EL (cell line): ENCODE measurements at regions not wholly inside any gene's neighbourhood (a gene's known extent, or its start where the extent isn't known, plus 50 kb on each side); places are given as distances from the start of the nearest gene placed in this dataset.

Source experiments
- DNase-seq: peaks from one replicate; pipeline ENCODE4 v3.0.0-alpha.2; 2016

DNA sequence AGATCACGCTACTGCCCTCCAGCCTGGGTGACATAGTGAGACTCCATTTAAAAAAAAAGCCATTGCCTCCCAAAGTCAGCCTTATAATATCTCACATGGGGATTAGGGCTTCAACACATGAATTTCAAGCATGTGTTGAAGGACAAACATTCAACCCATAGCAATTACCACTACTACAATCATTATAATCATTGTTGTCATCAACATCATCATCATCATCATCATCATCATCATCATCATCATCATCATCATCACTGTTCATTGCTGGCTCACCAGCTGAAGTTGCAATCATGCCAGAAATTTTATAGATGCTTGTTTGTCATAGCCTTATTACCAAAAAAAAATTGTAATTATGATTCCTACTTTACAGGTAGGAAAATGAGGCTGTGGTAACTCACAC is 762.9 kb downstream of the METTL15 start:
- no peak for DNase-seq

DNA sequence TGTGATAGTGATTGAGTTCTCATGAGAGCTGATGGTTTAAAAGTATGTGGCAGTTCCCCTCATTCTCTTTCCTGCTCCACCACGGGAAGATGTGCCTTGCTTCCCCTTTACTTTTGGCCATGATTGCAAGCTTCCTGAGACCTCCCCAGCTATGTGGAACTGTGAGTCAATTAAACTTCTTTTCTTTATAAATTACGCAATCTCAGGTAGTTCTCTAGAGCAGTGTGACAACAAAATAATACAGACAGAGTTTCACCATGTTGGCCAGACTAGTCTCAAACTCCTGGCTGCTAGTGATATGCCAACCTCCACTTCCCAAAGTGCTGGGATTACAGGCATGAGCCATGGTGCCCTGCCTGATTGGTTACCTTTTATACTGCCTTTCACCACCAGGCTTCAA is 755.2 kb downstream of the METTL15 start:
- DNase-seq = no peak

DNA sequence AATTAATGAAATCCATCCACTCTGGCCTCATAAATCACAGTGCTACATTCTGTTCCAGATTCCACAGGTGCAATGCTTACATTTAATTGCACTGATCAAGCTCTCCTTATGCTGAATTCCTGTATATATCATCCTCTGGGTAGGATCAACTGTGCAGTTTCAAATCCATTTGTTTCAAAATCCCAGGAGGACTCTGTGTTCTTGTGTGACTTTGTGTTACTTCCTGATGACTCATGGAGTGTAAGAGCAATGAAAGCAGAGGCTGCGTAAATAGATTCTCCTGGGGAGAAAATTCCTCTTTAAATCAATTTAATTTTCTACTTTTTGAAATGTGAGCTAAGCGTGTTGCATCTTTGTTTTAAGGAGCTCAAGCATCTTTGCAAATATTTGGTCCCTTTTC is 752.7 kb downstream of the METTL15 start:
- DNase-seq = peak; percentile 60

DNA sequence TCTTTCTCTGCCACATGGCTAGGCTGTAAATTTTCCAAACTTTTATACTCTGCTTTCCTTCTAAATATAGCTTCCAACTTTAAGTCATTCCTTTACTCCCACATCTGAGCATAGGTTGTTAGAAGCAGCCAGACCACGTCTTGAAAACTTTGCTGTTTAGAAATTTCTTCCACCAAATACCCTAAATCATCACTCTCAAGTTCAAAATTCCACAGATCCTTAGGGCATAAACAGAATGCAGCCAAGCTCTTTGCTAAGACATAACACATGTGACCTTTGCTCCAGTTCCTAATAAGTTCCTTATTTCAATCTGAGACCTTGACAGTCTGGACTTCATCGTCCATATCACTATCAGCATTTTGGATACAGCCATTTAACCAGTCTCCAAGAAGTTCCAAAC is 749.9 kb downstream of the METTL15 start:
- peak; percentile 42 for DNase-seq

DNA sequence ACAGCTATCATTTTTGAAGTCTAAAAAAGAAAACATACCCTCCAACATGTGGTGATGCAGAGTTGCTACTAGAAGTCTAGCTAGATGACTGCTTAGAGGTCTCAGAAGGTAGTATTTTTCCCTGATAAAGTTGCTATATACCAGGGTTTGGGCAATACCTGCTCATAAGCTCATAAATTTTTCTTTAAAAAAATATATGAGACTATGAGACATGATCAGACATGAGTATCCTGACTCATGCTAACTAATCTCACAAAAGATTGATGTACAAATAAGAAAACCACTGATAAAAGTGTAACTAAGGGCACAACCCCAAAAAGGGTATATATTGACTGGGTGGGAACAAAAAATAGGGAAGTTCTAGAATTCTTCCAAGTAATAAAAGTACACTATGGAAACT is 740.9 kb downstream of the METTL15 start:
- no peak for DNase-seq

DNA sequence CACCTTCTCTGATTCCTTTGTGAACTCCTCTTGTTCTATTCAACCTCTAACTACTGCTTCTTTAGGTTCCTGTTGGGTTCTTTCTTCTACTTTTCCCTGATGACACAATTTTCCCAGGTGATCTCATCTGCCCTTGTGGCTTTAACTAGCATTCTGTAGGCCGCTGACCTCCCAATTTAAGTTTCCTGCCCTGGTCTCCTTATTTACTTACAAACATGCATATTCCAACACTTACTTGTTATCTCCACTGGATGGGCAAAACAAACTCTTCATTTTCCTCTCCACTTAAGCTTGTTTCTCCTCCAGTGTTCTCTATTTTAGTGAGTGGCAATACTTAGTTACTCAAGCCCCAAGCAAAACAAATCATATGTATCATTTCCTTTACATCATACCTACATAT is 734.5 kb downstream of the METTL15 start:
- peak; percentile 17 for DNase-seq

DNA sequence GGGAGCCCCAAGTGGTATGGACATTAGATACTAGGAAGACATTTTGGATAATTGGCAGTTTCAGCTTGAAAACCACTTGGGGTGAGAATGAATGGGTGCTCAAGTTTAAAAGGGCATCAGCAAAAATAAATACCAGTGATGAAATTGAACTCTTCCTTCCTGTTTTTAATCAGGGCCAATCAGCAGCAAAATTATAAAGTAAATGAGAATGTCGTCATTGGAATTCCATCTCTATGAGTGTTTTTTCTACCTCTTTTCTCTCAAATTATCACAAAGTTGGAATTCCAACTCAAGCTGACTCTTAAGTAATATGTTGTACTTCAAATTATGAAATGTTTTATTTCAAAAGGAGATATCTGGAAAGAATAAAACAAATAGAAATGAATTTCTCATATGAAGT is 730.6 kb downstream of the METTL15 start:
- DNase-seq = peak; percentile 80

DNA sequence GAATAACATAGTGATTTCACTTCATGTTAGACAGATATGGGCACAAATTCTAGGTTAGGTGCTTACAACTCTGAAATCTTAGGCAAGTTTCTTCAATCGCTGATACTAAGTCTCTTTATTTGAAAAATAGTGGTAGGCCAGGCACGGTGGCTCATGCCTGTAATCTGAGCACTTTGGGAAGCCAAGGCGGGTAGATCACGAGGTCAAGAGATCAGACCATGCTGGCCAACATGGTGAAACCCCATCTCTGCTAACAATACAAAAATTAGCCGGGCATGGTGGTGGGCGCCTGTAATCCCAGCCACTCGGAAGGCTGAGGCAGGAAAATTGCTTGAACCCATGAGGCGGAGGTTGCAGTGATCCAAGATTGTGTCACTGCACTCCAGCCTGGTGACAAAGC is 729.4 kb downstream of the METTL15 start:
- DNase-seq = no peak

DNA sequence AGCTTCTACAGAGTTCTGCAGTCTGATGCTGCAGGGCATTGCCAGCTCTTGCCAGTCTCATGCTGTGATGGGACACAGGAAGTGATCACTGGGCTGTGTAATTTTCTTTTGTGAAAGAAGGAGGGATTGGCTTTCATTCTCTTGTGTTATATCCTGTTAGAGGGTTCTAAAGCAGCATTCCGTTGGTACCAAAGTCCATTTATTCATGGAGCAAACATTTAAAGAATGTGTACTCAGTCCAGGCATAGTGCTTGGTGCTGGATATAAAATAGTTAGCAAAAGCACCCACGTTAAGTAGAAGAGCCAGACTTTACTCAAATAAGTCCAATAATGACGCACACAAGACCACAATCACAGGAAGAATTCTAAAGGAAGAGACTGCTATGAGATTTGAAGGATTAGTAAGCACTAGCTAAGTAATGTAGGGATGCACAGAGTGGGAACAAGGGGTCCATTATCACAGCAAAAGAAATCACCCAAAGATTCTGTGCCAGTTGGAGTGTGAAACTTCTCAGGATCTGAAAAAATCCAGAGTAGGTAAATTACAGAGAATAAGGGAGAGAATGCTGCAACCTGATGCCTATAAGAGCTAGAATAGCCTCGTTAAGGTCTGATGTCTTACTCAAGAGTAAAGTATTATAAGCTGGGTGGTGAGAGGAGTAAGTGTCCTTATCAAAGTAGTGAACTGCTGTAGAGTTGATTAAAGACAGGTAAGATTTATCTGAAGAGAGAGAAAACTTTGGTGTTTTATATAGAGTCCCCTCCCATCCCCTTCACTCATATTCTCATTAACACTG is 728.3 kb downstream of the METTL15 start:
- DNase-seq = peak; percentile 98

DNA sequence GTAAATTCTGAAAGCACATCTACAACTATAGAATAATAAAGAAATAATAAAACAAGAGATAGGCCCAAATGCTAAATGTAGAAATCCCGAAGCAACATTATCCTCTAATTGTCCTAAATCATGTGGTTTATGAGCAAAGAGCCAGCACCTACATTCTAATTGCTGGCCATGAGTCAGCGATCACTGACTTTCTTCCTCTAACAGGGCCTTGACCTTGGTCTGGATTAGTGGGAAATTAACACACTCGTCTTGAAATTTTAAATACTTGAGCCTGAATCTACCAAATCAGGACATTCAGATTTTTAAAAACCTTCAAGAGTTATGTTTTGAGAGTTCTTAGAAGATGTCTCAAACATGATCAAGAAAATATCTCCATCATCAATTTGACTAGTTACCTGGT is 727.6 kb downstream of the METTL15 start:
- peak; percentile 81 for DNase-seq

DNA sequence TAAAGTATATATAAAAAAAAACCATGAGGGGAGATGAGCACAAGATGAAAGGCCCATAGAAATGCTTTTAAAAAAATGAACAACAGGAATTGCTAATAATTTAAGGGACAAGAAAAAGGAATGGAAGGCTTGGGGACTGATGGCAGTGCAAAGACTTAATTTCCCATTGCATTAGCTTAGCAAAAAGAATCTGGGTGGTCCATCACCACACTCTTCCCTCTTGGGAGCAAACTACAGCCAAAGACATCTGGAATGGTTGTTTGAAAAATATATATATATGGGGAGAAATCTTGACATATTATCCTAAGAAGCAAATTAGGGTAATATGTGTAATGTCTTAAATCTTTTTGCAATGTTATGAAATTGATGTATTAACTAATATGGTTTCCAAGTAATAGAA is 727.1 kb downstream of the METTL15 start:
- DNase-seq = no peak

DNA sequence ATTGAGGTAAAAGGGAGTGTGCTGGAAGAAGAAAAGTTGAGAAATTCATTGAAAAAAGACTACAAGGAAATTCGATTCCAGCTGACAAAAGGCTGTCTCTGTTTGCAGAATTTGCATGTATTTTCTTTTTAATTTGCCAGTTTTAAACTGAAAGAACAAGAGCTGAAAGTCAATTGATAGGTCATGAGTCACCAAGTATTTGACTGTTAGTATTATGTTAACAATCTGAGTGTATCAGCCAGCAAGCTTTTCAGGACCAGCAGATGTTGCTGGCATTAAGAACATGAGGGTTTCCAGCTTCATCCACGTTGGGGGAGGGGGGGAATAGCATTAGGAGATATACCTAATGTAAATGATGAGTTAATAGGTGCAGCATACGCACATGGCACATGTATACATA is 726.7 kb downstream of the METTL15 start:
- DNase-seq = peak; percentile 92

DNA sequence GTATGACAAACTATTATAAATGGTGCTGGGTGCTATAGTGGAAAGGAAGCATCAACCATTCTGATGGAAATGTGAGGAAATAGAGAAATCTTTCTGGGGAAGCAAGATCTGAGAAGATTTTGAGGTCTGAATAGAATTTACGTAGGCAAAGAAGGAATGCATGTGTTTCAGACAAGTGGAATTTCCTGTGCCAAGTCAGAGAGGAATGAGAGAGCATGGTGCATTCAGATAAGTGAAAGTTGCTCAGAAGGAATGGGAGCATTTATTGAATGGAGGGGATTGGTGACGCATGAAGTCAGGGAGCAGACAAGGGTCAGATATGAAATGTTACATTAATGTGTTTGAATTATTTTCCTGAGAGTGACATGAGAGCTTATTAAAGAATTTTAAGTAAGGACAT is 725.5 kb downstream of the METTL15 start:
- peak; percentile 99 for DNase-seq

DNA sequence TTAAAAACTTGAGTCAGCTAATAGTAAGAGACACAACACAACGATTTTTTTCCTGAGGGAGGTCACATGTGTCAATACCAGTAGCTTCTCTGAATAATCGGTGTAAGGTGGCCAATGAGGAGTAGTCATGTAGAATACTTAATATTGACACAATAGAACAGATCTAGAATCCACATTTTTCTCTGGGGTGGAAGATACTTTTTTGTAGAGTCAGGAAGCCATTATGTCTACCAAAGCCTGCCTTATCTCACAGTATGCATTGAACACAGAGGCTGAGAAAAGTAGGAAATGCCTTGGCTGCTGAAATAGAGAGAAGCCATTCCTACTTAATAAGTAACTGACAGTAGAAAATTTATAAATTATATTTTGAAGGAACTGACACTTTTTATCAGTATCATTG is 725.0 kb downstream of the METTL15 start:
- no peak for DNase-seq

DNA sequence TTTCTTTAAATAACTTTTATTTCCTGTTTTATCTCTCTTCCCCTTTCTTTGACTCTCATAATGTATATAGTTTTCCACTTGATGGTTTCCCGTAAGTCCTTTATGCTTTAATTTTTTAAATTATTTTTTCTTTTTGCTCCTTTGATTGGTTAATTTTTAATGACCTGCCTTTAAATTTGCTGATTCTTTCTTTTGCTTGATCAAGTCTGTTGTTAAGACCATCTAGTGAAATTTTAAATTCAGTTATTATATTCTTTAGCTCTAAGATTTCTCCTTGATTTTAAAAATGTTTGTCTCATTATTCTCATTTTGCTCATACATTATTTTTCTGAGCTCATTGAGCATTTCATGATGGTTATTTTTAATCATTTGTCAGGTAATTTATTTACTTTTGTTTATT is 718.6 kb downstream of the METTL15 start:
- no peak for DNase-seq

DNA sequence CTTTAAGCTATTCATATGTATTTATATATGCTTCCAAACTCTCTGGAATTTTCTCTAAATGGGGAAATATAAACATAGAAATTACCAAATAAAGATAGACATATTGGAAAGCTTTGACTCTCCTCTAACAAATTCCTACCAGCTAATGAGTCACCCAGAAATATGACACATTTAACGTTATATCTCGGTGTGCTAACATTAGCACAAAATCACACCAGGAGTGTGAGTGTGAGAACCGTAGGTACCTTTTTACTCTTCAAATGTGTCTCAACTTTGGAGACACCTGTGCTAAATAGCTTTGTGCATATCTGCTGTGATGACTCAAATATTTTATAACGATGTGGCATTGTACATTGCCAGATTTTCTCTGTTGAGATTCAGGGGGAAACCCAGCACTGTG is 714.4 kb downstream of the METTL15 start:
- peak; percentile 29 for DNase-seq

DNA sequence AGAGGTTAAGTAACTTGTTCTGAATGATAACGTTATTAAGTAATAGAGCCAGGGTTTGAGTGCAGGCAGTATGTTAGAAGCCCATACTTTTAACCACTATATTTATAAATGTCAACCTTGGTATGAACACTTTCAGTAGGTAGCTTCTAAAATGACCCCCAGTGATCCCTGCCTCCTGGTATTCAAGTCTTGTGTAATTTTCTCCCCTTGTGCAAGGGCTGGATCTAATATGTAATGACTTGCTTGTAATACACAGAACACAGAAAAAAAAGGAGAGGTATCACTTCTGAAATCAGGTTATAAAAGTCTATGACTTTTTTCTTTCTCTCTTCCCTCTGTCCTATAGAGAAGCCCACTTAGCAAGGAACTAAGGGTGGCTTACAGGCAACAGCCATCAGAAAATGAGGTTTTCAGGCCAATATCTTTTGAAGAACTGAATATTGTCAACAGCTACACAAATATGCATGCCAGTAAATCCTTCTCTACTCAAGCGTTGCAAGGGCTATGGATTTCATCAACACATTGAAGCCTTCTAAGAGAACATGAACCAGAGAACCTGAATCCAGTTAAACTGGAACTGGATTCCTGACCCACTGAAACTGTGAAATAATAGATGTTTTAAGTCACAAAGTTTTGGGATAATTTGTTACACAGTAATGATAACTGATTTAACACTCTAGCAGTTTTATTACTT is 712.3 kb downstream of the METTL15 start:
- DNase-seq = no peak

DNA sequence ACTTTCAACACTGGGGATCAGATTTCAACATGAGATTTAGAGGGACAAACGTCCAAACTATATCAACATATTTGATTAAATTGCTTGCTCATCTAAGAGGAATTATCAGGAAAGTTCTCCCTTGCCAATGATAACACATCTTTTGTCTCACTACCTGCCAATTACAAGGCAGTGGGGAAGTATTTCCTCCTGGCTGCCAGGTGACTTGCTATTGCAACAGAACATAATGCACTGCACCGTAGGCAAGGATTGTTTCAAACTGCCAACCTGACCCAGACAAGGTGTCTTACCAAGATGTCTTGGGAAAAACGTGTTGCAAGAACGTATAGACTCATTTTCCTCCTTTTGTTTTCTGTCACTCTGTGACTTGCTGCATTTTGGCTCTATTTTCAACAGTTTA is 711.6 kb downstream of the METTL15 start:
- no peak for DNase-seq

DNA sequence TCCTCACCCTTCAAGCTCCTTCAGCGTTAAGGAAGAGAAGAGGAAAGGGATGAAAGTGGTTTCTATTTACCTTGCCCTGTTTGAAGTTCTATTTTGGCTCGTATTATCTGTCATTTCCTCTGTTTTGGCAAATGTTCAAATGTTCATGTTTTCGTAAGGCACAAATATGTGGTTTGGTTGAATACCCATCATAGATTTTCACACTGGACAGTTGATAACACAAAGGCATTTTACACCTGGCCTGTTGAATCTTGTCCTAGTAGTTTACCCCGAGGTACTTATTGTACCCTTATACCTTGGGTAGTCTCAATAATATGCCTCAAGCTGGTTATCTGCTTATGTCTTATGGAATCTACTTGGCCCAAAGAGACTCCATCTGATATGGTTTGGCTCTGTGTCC is 706.9 kb downstream of the METTL15 start:
- no peak for DNase-seq

DNA sequence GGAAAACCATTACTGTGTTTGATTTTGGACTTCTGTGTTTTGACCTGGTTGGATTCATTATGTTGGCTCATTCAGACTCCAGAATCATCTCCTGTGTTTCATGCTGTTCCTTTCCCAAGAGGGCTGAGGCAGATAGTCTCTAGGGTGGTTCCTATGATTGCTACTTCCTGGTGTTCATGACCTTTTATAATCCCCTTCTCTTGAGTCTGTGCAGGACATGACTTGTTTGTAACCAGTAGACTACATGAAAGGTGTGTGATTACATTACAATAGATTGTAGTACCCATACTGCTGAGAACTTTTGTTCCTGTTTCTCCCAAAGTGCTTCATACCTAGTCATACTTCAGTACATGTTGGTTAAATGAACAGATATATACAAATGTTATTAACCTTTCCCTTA is 700.6 kb downstream of the METTL15 start:
- DNase-seq = no peak

DNA sequence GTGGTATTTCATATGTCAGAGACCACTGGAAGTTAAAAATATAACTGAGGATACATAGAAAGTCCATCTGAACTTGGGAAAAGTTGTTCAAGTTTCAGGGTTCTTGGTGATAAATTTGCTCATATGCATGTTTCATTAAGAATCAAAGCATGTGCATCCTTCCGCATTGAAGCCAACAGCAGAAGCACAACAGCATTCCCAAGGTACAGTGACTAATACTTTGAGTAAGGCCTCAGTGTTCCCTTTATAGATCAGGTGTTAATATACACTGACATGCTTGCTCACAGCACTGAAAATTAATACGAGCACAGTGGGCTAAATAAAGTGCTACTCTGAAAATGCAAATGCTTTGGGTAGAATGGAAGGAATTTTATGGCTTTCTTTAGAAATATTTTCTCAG is 691.1 kb downstream of the METTL15 start:
- DNase-seq = no peak

DNA sequence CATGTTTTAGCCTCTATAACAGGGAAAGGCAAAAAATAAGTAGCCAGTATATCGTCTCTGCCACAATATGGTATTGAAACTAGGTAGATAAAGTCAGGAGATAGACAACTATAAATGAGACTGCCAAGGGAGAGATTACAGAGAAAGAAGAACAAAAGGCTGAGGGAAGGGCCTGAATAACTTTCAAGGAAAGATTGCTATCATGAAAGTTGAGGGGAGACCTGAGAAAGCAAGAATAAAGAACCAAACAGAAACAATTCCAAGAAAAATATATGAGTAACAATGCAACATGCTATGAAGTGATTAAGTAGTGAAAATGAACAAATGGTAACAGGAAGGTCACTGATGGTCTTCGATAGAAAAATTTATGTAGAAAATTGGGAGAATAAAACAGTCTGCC is 690.1 kb downstream of the METTL15 start:
- DNase-seq = no peak

DNA sequence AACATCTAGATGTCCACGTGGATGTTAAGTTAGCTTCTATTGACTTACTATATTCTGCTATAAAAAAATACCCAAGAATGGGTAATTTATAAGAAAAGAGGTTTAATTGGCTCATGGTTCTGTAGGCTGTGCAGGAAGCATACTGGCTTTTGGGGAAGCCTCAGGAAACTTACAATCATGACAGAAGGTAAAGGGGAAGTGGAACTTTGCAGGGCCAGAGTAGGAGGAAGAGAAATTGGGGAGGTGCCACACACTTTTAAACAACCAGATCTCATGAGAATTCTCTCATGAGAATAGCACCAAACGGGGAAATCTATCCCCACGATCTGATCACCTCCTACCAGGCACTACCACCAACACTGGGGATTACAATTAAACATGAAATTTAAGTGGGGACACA is 689.3 kb downstream of the METTL15 start:
- no peak for DNase-seq

DNA sequence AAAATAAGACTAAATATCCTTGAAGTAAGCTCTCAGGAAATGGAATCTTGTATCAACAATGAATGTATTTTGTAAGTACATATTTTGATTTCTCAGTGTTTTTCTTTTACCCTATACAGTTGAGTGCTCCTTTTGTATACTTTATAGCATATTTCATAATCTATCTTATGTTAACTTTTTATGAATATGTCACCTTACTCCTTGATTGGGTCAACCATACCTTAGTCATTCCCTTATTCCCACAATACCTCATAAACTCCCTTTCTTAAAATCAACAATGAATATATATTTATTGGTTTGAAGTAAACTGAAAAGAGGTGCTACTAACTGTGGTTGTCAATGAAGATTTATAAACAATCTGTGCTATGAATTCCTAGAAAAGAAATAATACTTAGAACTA is 686.2 kb downstream of the METTL15 start:
- no peak for DNase-seq

DNA sequence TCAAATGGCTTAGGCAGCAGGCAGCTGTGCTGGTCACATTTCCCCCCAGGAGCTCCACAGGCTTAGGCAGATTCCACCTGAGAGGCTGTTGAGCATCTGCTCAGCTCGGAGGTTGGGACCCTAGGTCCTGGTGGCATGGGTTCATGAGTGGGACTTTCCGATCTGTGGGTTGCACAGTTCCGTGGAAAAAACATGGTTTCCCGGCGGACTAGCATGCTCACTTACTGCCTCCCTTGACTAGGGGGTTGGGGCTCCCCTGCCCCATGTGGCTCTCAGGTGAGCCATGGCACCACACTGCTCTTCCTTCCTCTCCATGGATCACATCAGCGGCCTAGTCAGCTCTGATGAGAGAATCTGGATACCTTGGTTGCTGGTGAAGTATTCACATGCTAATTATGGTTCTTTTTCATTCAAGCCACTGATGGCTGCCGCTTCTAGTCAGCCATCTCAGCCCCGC is 685.1 kb downstream of the METTL15 start:
- DNase-seq = no peak
